RWPE2 (cell line): ENCODE measurements at regions not wholly inside any gene's neighbourhood (a gene's known extent, or its start where the extent isn't known, plus 50 kb on each side); places are given as distances from the start of the nearest gene placed in this dataset.

Experiments used
- ATAC-seq: fragments of 200-7000 bp; cut with Tn5 transposase; 3 replicates; pipeline ENCODE4 v1.9.1; 2021; ENCODE audit warnings: low read depth
- DNase-seq: peaks from one replicate; pipeline ENCODE4 v3.0.0-alpha.2; 2020; ENCODE audit warnings: low spot score
- H3K27ac ChIP-seq: fragments of 450-650 bp; 2 replicates; pipeline ENCODE4 v1.5.1; 2017; ENCODE audit warnings: mild to moderate bottlenecking; ENCODE audit not compliant: poor library complexity, severe bottlenecking
- H3K27me3 ChIP-seq: fragments of 250-450 bp; sonication (Bioruptor Pico); 2 replicates; pipeline ENCODE4 v1.5.1; 2021; ENCODE audit warnings: mild to moderate bottlenecking, moderate library complexity; ENCODE audit not compliant: insufficient read depth, poor library complexity, severe bottlenecking
- H3K36me3 ChIP-seq: fragments of 250-450 bp; sonication (Bioruptor Pico); 2 replicates; pipeline ENCODE4 v1.5.1; 2020; ENCODE audit warnings: low read depth, mild to moderate bottlenecking, moderate library complexity
- H3K4me1 ChIP-seq: fragments of 250-450 bp; sonication (Bioruptor Pico); 2 replicates; pipeline ENCODE4 v1.5.1; 2021; ENCODE audit warnings: mild to moderate bottlenecking, moderate library complexity; ENCODE audit not compliant: insufficient read depth, poor library complexity, severe bottlenecking
- H3K4me3 ChIP-seq: fragments of 250-450 bp; sonication (Bioruptor Pico); 2 replicates; pipeline ENCODE4 v1.5.1; 2021; ENCODE audit warnings: mild to moderate bottlenecking, moderate library complexity; ENCODE audit not compliant: severe bottlenecking
- H3K9me3 ChIP-seq: fragments of 250-450 bp; sonication (Bioruptor Pico); 2 replicates; pipeline ENCODE4 v1.5.1; 2021; ENCODE audit warnings: mild to moderate bottlenecking, moderate library complexity; ENCODE audit not compliant: severe bottlenecking
- CTCF ChIP-seq: fragments of 450-650 bp; IDR thresholded peaks from one replicate; pipeline ENCODE4 v1.5.1; 2017; ENCODE audit warnings: mild to moderate bottlenecking, moderate library complexity; ENCODE audit not compliant: poor library complexity, severe bottlenecking

- no peak overlapping the region for H3K27ac ChIP-seq
- DNase-seq (no peak), ATAC-seq (no peak)
- no peak for TF ChIP-seq CTCF
- H3K9me3 ChIP-seq, result peaks cover 1% of the 10 kb centered on the region
- H3K27me3 ChIP-seq, result no peaks in the 10 kb centered on the region
- peaks cover 5% of the 10 kb centered on the region for H3K4me1 ChIP-seq
- H3K36me3 ChIP-seq, result no peaks in the 10 kb centered on the region
- H3K4me3 ChIP-seq, result no peak overlapping the region
Measured at GRCh38 chr7:79782906-79783305, 329.4 kb upstream of the MAGI2 start.

- peaks cover 5% of the 10 kb centered on the region for H3K4me1 ChIP-seq
Measured at GRCh38 chr7:79782256-79782655, 328.8 kb upstream of the MAGI2 start.

GRCh38 chr7:79781716-79782115 is 328.2 kb upstream of the MAGI2 start:
- Histone ChIP-seq H3K27me3 (no peaks in the 10 kb centered on the region), H3K36me3 (no peaks in the 10 kb centered on the region), H3K4me3 (no peak overlapping the region), H3K27ac (no peak overlapping the region), H3K9me3 (peaks cover 1% of the 10 kb centered on the region), H3K4me1 (peaks cover 5% of the 10 kb centered on the region)
- no peak for ATAC-seq
- no peak for TF ChIP-seq CTCF
- DNase-seq, result no peak

More at GRCh38 chr7:79782256-79782655, 328.8 kb upstream of the MAGI2 start:
- no peak for DNase-seq
- no peaks in the 10 kb centered on the region for H3K27me3 ChIP-seq
- H3K4me3 ChIP-seq, result no peak overlapping the region
- TF ChIP-seq CTCF, result no peak
- peaks cover 1% of the 10 kb centered on the region for H3K9me3 ChIP-seq
- no peak for ATAC-seq
- H3K27ac ChIP-seq, result no peak overlapping the region
- H3K36me3 ChIP-seq, result no peaks in the 10 kb centered on the region

- no peak overlapping the region for H3K4me3 ChIP-seq
- peak overlapping the region; percentile 41 for H3K27ac ChIP-seq
- H3K9me3 ChIP-seq, result peaks cover 1% of the 10 kb centered on the region
- DNase-seq (no peak), ATAC-seq (peak; percentile 90)
- TF ChIP-seq CTCF, result no peak
- H3K4me1 ChIP-seq, result peaks cover 8% of the 10 kb centered on the region
- no peaks in the 10 kb centered on the region for H3K36me3 ChIP-seq
- H3K27me3 ChIP-seq, result no peaks in the 10 kb centered on the region
Measured at GRCh38 chr7:79778786-79779770, 325.6 kb upstream of the MAGI2 start.

- DNase-seq, result no peak
- H3K27me3 ChIP-seq, result no peaks in the 10 kb centered on the region
Measured at GRCh38 chr7:79775911-79776310, 322.4 kb upstream of the MAGI2 start.

More at GRCh38 chr7:79775911-79776310, 322.4 kb upstream of the MAGI2 start:
- no peak overlapping the region for H3K4me3 ChIP-seq
- no peak for ATAC-seq
- no peak overlapping the region for H3K27ac ChIP-seq
- H3K36me3 ChIP-seq, result no peaks in the 10 kb centered on the region
- peaks cover 4% of the 10 kb centered on the region for H3K9me3 ChIP-seq
- peaks cover 10% of the 10 kb centered on the region for H3K4me1 ChIP-seq
- no peak for TF ChIP-seq CTCF
